GM06990 (cell line): ENCODE measurements at regions not wholly inside any gene's neighbourhood (a gene's known extent, or its start where the extent isn't known, plus 50 kb on each side); places are given as distances from the start of the nearest gene placed in this dataset.
A peak's percentile ranks its signal among the peaks of the same experiment; 100 is the strongest.

ENCODE experiments used
- DNase-seq: peaks from one replicate; pipeline ENCODE4 v3.0.0-alpha.2; 2011; ENCODE audit not compliant: insufficient read length; ENCODE audit errors: extremely low read depth
- H3K27me3 ChIP-seq: replicated peaks from 2 replicates; pipeline ENCODE4 v1.6.0; 2011; ENCODE audit warnings: low read length; ENCODE audit not compliant: control insufficient read depth, insufficient read depth
- H3K36me3 ChIP-seq: 2 replicates; pipeline ENCODE4 v1.5.1; 2011; ENCODE audit warnings: low read length; ENCODE audit not compliant: control insufficient read depth, insufficient read depth
- H3K4me3 ChIP-seq: replicated peaks from 2 replicates; pipeline ENCODE4 v1.5.1; 2011; ENCODE audit warnings: low read depth, mild to moderate bottlenecking, control low read depth, low read length
- CTCF ChIP-seq: IDR thresholded peaks from 2 replicates; pipeline ENCODE4 v1.5.1; 2011; ENCODE audit warnings: low read length, control low read depth, mild to moderate bottlenecking, inconsistent platforms; ENCODE audit not compliant: insufficient read depth, poor library complexity, severe bottlenecking

DNA sequence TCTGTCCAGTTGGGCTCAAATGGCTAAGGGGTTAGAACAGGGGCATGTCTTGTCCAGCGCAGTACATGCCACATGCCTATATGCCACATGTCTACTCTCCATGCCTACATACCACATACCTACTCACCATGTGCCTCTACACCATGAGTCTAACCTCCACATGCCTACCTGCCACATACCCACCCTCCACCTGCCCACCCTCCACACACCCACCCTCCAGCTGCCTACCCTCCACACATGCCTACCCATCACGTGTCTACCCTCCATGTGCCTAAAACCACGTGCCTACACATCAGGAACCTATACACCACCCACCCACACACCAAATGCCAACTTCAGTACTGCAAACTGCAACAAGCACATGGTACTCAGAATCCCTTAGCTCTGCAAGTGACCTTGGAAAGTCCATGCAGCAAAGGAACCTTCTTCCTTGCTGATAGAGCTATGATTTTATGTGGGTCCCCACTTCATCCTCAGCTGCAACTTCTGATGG lies 113.0 kb upstream of the CST7 start:
- H3K36me3 ChIP-seq, result no peaks in the 10 kb centered on the region
- H3K4me3 ChIP-seq, result no peak overlapping the region
- DNase-seq, result no peak
- no peaks in the 10 kb centered on the region for H3K27me3 ChIP-seq
- no peak for TF ChIP-seq CTCF

DNA sequence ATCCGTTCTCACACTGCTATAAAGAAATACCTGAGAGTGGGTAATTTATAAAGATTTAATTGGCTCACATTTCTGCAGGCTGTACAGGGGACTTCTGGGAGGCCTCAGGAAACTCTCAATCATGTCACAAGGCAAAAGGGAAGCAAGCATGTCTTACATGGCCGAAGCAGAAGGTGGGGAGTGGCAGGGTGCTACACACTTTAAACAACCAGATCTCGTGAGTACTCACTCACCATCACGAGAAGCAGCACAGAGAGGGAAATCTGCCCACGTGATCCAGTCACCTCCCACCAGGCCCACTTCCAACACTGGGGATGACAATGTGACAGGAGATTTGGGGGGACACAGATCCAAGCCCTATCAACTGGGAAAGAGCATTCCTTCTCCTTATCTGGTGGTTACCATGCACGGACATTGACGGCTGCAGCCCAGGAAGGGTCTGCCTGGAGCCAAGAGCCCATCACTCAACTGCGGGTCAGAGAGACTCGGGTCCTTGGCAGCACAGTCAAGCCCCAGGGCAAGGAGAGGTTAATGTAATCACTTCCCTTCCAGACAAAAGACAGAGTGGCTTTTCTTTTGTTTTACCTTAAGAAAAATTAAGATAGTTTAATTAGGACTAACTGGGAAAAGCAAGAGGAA lies 112.3 kb upstream of the CST7 start:
- no peak for DNase-seq
- TF ChIP-seq CTCF, result no peak
- Histone ChIP-seq H3K4me3 (no peak overlapping the region), H3K36me3 (no peaks in the 10 kb centered on the region), H3K27me3 (no peaks in the 10 kb centered on the region)

- no peak for DNase-seq
- Histone ChIP-seq H3K36me3 (no peaks in the 10 kb centered on the region), H3K27me3 (no peaks in the 10 kb centered on the region), H3K4me3 (no peak overlapping the region)
- TF ChIP-seq CTCF, result no peak
Measured at GRCh38 chr20:24837781-24838450, 111.2 kb upstream of the CST7 start.

DNA sequence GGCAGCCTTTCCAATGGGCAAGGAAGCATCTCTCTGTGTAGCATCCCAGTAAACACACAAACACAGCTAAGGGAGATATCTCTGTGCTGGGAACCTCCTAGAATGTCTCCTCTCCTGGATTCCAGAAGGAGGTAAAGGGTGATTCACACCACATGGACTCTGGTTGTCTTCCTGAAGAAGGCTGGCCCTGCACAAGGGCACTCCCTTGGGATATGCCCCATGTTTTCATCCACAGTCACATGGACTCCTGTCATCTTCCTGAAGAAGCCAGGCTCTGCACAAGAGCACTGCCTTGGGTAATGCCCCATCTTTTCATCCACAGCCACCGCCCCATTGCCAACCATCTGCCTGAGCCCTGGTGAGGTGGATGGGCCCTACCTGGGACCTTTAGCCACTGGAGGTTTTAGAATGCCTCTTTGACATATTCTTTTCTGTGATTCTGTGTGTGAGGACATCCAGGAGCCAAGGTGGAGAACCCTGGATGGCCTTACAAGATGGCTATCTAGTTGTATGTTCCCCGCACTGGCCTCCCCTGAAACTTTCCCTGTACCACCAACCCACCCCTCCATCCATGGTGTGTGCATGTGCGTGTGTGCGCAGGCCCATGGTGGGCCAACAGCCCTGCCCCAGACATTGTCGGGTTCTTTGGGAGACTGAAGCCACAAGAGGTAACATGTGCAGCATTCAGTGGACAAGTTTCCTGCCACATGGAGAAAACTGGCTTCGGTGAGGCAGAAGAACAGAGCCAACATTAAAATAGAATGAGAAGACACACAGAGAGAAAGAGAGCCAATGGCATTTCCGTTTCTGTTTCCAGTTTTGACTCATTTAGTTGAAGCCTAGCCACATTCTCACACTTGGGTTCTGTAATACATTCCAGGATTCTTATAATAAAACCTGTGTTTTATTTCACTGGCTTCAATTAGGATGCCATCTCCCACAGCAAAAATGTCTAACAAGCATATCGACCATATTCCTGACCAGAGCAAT lies 110.2 kb upstream of the CST7 start:
- no peak overlapping the region for H3K4me3 ChIP-seq
- no peaks in the 10 kb centered on the region for H3K36me3 ChIP-seq
- no peaks in the 10 kb centered on the region for H3K27me3 ChIP-seq
- TF ChIP-seq CTCF, result no peak
- peak; percentile 66 for DNase-seq

- Histone ChIP-seq H3K27me3 (no peaks in the 10 kb centered on the region), H3K4me3 (no peak overlapping the region), H3K36me3 (no peaks in the 10 kb centered on the region)
- TF ChIP-seq CTCF, result no peak
- peak; percentile 22 for DNase-seq
Measured at GRCh38 chr20:24840121-24840713, 108.9 kb upstream of the CST7 start.
